Right atrium auricular region (tissue), 2 donors: ENCODE measurements at regions not wholly inside any gene's neighbourhood (a gene's known extent, or its start where the extent isn't known, plus 50 kb on each side); places are given as distances from the start of the nearest gene placed in this dataset.
"Not testable (repeated sequence)": the region's sequence is repeated elsewhere in the genome, so short reads cannot be mapped to it uniquely, and the experiment has no call there.

Experiments used
- DNase-seq: peaks from one replicate; pipeline ENCODE4 v3.0.0-alpha.2; 2019; ENCODE audit warnings: low spot score
- H3K27ac ChIP-seq, 2 donors: fragments of 200-600 bp; sonication (generic); 1 replicate in 1 of 2; 2 replicates in 1 of 2; pipeline ENCODE4 v1.5.1; 2016 to 2019
- H3K27me3 ChIP-seq, 2 donors: fragments of 200-600 bp; sonication (generic); one replicate each; pipeline versions ENCODE4 v1.5.1 to v1.6.0; 2017 to 2019
- H3K36me3 ChIP-seq: fragments of 200-600 bp; sonication (generic); one replicate; pipeline ENCODE4 v1.5.1; 2016
- H3K4me1 ChIP-seq, 2 donors: fragments of 200-600 bp; sonication (generic); one replicate each; pipeline versions ENCODE4 v1.5.1 to v1.6.0; 2017 to 2019
- H3K4me3 ChIP-seq, 2 donors: fragments of 200-600 bp; sonication (generic); 1 replicate in 1 of 2; 2 replicates in 1 of 2; pipeline ENCODE4 v1.5.1; 2017 to 2019; ENCODE audit warnings: mild to moderate bottlenecking in 1 of 2, moderate library complexity in 1 of 2
- H3K9me3 ChIP-seq, 2 donors: fragments of 200-600 bp; sonication (generic); one replicate each; pipeline ENCODE4 v1.5.1; 2019
- CTCF ChIP-seq, 2 donors: fragments of 200-600 bp; sonication (generic); IDR thresholded peaks; one replicate each; pipeline ENCODE4 v1.5.1; 2019; ENCODE audit warnings: antibody characterized with exemption in 2 of 2

GRCh38 chr14:105600939-105601359 lies 74.6 kb downstream of the TMEM121 start:
- Histone ChIP-seq H3K4me3 (no peak overlapping the region), H3K36me3 (no peaks in the 10 kb centered on the region), H3K9me3 (no peaks in the 10 kb centered on the region), H3K27ac (no peak overlapping the region), H3K27me3 (no peaks in the 10 kb centered on the region), H3K4me1 (no peaks in the 10 kb centered on the region)
- TF ChIP-seq CTCF (IDR thresholded peaks at IDR 0.05): no peak
- no peak for DNase-seq

GRCh38 chr14:105601360-105602242 lies 75.2 kb downstream of the TMEM121 start:
- H3K27ac ChIP-seq: no peak overlapping the region
- no peak for DNase-seq
- no peak for TF ChIP-seq CTCF (IDR thresholded peaks at IDR 0.05)

GRCh38 chr14:105602243-105602750 lies 75.9 kb downstream of the TMEM121 start:
- TF ChIP-seq CTCF (IDR thresholded peaks at IDR 0.05): no peak
- Histone ChIP-seq H3K27ac (no peak overlapping the region), H3K4me1 (no peaks in the 10 kb centered on the region), H3K9me3 (no peaks in the 10 kb centered on the region), H3K27me3 (no peaks in the 10 kb centered on the region), H3K4me3 (no peak overlapping the region), H3K36me3 (no peaks in the 10 kb centered on the region)
- no peak for DNase-seq

More at GRCh38 chr14:105601360-105602242, 75.2 kb downstream of the TMEM121 start:
- no peaks in the 10 kb centered on the region for H3K9me3 ChIP-seq
- no peaks in the 10 kb centered on the region for H3K4me1 ChIP-seq
- no peaks in the 10 kb centered on the region for H3K36me3 ChIP-seq
- H3K4me3 ChIP-seq: no peak overlapping the region
- no peaks in the 10 kb centered on the region for H3K27me3 ChIP-seq

GRCh38 chr14:105602799-105603793 lies 76.7 kb downstream of the TMEM121 start:
- no peak overlapping the region for H3K27ac ChIP-seq
- no peaks in the 10 kb centered on the region for H3K4me1 ChIP-seq
- H3K9me3 ChIP-seq: no peaks in the 10 kb centered on the region
- DNase-seq: peak; percentile 52
- no peak overlapping the region for H3K4me3 ChIP-seq
- no peak for TF ChIP-seq CTCF (IDR thresholded peaks at IDR 0.05)
- H3K27me3 ChIP-seq: no peaks in the 10 kb centered on the region
- no peaks in the 10 kb centered on the region for H3K36me3 ChIP-seq

- H3K4me3 ChIP-seq, H3K9me3 ChIP-seq, H3K27ac ChIP-seq, H3K36me3 ChIP-seq, H3K4me1 ChIP-seq, H3K27me3 ChIP-seq: not testable (repeated sequence)
- DNase-seq: peak; percentile 38
Observed at GRCh38 chr14:105604531-105605463, 78.4 kb downstream of the TMEM121 start.
